ENCODE measurements at regions not wholly inside any gene's neighbourhood (a gene's known extent, or its start where the extent isn't known, plus 50 kb on each side); places are given as distances from the start of the nearest gene placed in this dataset.

- no peak for DNase-seq (ENCODE audit: low read depth)
- TF ChIP-seq CTCF (IDR thresholded peaks at IDR 0.05; ENCODE audit: low read depth, low read length, missing control alignments) = no peak
- H3K4me3 ChIP-seq (ENCODE audit: low read depth, low read length) = no peak overlapping the region
These were observed 1279.1 kb upstream of the SORCS1 start for GRCh38 chr10:108443636-108444035.

GRCh38 chr10:108439397-108439796 lies 1274.9 kb upstream of the SORCS1 start:
- no peak for DNase-seq (ENCODE audit: low read depth)
- TF ChIP-seq CTCF (IDR thresholded peaks at IDR 0.05; ENCODE audit: low read depth, low read length, missing control alignments) = no peak
- H3K4me3 ChIP-seq (ENCODE audit: low read depth, low read length) = no peak overlapping the region

DNA sequence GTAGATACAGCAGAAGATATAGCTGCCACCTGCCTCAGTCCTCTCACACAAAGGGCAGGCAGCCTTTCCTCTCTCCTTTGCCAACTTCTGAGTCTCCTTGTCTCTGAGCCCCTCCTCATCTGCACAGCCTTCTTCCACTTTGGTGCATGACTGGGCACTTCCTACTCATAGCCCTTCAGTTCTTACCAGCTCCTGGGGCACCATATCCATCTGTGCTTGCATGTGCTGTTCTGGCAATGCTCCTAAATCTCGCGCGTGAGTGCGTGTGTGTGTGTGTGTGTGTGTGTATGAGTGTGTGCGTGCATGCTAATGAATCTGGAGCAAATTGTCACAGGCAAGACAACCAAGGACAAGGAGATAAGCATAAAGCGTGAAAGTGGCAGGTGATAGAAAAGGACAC lies 1271.6 kb upstream of the SORCS1 start:
- no peak overlapping the region for H3K4me3 ChIP-seq (ENCODE audit: low read depth, low read length)
- no peak for DNase-seq (ENCODE audit: low read depth)
- TF ChIP-seq CTCF (IDR thresholded peaks at IDR 0.05; ENCODE audit: low read depth, low read length, missing control alignments) = no peak

- TF ChIP-seq CTCF (IDR thresholded peaks at IDR 0.05; ENCODE audit: low read depth, low read length, missing control alignments) = no peak
- no peak for DNase-seq (ENCODE audit: low read depth)
- H3K4me3 ChIP-seq (ENCODE audit: low read depth, low read length) = no peak overlapping the region
These were observed 1270.2 kb upstream of the SORCS1 start for GRCh38 chr10:108434559-108435252.

GRCh38 chr10:108427146-108427545 lies 1262.6 kb upstream of the SORCS1 start:
- DNase-seq (ENCODE audit: low read depth) = no peak
- no peak for TF ChIP-seq CTCF (IDR thresholded peaks at IDR 0.05; ENCODE audit: low read depth, low read length, missing control alignments)
- H3K4me3 ChIP-seq (ENCODE audit: low read depth, low read length) = no peak overlapping the region

GRCh38 chr10:108425283-108425964 lies 1260.9 kb upstream of the SORCS1 start:
- no peak for DNase-seq (ENCODE audit: low read depth)
- H3K4me3 ChIP-seq (ENCODE audit: low read depth, low read length) = no peak overlapping the region
- no peak for TF ChIP-seq CTCF (IDR thresholded peaks at IDR 0.05; ENCODE audit: low read depth, low read length, missing control alignments)

DNA sequence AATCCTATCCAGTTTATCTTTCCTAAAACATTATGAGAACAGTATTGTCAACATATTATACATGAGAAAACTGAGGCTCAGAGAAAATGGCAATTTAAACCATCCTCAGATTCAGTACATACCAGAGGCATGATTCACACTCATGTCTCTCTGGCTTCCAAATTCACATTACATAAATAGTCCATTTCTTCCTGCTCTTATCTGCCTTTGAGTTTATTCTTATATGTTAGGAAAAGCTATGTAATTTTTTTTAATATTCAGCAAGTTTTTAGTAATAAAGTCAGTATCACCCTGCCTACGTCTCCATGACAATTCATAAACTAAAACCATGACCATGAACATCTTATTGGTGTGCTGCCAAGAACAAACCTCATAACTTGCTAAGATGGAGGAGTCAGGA lies 1260.2 kb upstream of the SORCS1 start:
- no peak overlapping the region for H3K4me3 ChIP-seq (ENCODE audit: low read depth, low read length)
- DNase-seq (ENCODE audit: low read depth) = no peak
- TF ChIP-seq CTCF (IDR thresholded peaks at IDR 0.05; ENCODE audit: low read depth, low read length, missing control alignments) = no peak
